Small intestine (tissue), 7 donors: ENCODE measurements at regions not wholly inside any gene's neighbourhood (a gene's known extent, or its start where the extent isn't known, plus 50 kb on each side); places are given as distances from the start of the nearest gene placed in this dataset.

ENCODE experiments used
- DNase-seq, 2 donors: peaks; one replicate each; pipeline versions ENCODE4 v3.0.0 to v3.0.0-alpha.2; 2013
- FAIRE-seq: peaks from 2 replicates; lab custom pipeline; 2012; peaks lifted over from hg19 to GRCh38; lab: Jason Lieb, UNC
- H3K27ac ChIP-seq, 3 donors: one replicate each; pipeline ENCODE4 v1.5.1; 2013; ENCODE audit warnings: low read length in 2 of 3, mild to moderate bottlenecking in 2 of 3, control low read depth in 1 of 3, inconsistent platforms in 1 of 3, low read depth in 1 of 3, moderate library complexity in 1 of 3
- H3K27me3 ChIP-seq, 3 donors: one replicate each; pipeline ENCODE4 v1.6.1; 2013; ENCODE audit warnings: low read length in 3 of 3, inconsistent platforms in 1 of 3; ENCODE audit not compliant: control insufficient read depth in 3 of 3, insufficient read depth in 3 of 3
- H3K36me3 ChIP-seq, 3 donors: one replicate each; pipeline ENCODE4 v1.6.1; 2013; ENCODE audit warnings: low read length in 3 of 3, inconsistent platforms in 1 of 3, low read depth in 1 of 3, mild to moderate bottlenecking in 1 of 3, moderate library complexity in 1 of 3; ENCODE audit not compliant: control insufficient read depth in 3 of 3, insufficient read depth in 2 of 3
- H3K4me1 ChIP-seq, 3 donors: one replicate each; pipeline ENCODE4 v1.6.1; 2013; ENCODE audit warnings: low read length in 2 of 3, inconsistent platforms in 1 of 3, low read depth in 1 of 3, mild to moderate bottlenecking in 1 of 3, moderate library complexity in 1 of 3; ENCODE audit not compliant: control insufficient read depth in 3 of 3, insufficient read depth in 2 of 3
- H3K4me3 ChIP-seq, 3 donors: one replicate each; pipeline ENCODE4 v1.5.1; 2013; ENCODE audit warnings: low read length in 3 of 3, control low read depth in 1 of 3, inconsistent platforms in 1 of 3, low read depth in 1 of 3, mild to moderate bottlenecking in 1 of 3, moderate library complexity in 1 of 3
- H3K9me3 ChIP-seq, 2 donors: one replicate each; pipeline ENCODE4 v1.6.1; 2013; ENCODE audit warnings: low read depth in 1 of 2, low read length in 1 of 2; ENCODE audit not compliant: control insufficient read depth in 2 of 2, insufficient read depth in 1 of 2
- WGBS, 3 donors: extraction: QIAGEN DNeasy Blood & Tissue Kit; methylation state at CpG; one replicate each; pipeline ENCODE4 v1.1.7; 2013; 5-methylcytosine and 5-hydroxymethylcytosine counted together
- donor health status: healthy with polysubstance abuse.
- donor health status: control.
- donor health status: control.
- donor health status: Bipolar disorder and iron deficiency.
- donor health status: healthy.

DNA sequence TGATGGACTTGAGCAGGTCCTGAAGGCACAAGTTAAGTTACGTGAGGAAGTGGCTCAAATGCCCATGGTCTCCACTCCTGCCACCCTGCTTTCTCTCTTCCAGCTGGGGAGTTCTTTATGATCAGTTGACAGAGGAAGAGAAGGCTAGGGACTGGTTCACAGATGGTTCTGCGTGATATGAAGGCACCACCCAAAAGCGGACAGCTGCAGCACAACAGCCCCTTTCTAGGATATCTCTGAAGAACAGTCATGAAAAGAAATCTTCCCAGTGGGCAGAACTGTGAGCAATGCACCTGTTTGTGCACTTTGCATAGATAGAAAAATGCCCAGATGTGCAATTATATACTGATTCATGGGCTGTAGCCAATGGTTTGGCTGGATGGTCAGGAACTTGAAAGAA is 162.4 kb upstream of the FSCB start:
- WGBS, 3 donors, result 95 to 98% (median 96%) methylated on average over 3 of the region's 3 CpGs
- no peaks in the 10 kb centered on the region for H3K27me3 ChIP-seq

GRCh38 chr14:44663136-44663535 is 156.1 kb upstream of the FSCB start:
- FAIRE-seq (no peak), DNase-seq (no peak)
- 63 to 82% (median 79%) methylated on average over 1 of the region's 1 CpG for WGBS, 3 donors
- H3K36me3 ChIP-seq, result no peaks in the 10 kb centered on the region
- peaks cover 0 to 6% of the 10 kb centered on the region in 2 donors for H3K9me3 ChIP-seq
- H3K4me3 ChIP-seq, result no peak overlapping the region
- H3K4me1 ChIP-seq, result peaks cover 0 to 2% (median 0%) of the 10 kb centered on the region in 3 donors
- no peak overlapping the region for H3K27ac ChIP-seq
- no peaks in the 10 kb centered on the region for H3K27me3 ChIP-seq

More for the DNA sequence above, 162.4 kb upstream of the FSCB start:
- Histone ChIP-seq H3K36me3 (no peaks in the 10 kb centered on the region), H3K4me3 (no peak overlapping the region), H3K27ac (no peak overlapping the region), H3K4me1 (no peaks in the 10 kb centered on the region), H3K9me3 (peaks cover 0 to 19% of the 10 kb centered on the region in 2 donors)
- FAIRE-seq (no peak), DNase-seq (no peak)

DNA sequence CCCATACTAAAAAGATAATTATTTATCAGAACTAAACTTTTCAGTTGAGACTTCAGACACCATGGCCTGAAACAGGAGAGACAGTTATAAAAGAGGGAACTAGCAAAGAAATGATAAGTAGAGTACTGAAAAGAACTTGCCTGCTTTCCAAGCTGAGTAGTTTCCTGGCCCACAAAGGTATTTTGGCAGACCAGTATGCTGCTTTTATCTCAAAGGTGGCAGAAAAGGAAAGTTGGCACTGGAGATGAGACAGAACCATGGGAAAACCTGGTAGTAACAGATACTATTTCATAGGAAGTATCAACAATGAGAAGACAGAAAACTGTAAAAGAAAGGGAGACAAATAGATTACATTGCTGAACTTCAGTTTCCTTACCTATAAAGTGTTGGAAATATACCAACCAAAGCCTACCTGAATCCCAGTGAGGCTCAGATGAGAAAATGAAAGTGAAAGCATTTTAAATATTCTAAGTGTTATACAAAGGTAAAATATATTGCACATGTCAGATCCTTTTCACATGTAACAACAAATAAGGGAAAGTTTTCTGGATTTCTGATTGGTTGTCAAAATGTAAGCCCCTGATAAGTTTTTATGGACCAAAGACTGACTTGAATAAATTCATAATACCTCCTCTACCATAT is 155.3 kb upstream of the FSCB start:
- DNase-seq (peak; percentile 6 to 31), FAIRE-seq (no peak)
- Histone ChIP-seq H3K27ac (no peak overlapping the region), H3K4me1 (peaks cover 0 to 2% (median 0%) of the 10 kb centered on the region in 3 donors), H3K4me3 (no peak overlapping the region), H3K27me3 (no peaks in the 10 kb centered on the region), H3K9me3 (peaks cover 0 to 6% of the 10 kb centered on the region in 2 donors), H3K36me3 (no peaks in the 10 kb centered on the region)

GRCh38 chr14:44658389-44658696 is 151.3 kb upstream of the FSCB start:
- no peak for FAIRE-seq
- no peak overlapping the region for H3K27ac ChIP-seq
- no peaks in the 10 kb centered on the region for H3K27me3 ChIP-seq
- H3K4me3 ChIP-seq, result no peak overlapping the region
- no peak for DNase-seq
- 40 to 58% (median 50%) methylated on average over 1 of the region's 1 CpG for WGBS, 3 donors
- H3K36me3 ChIP-seq, result no peaks in the 10 kb centered on the region
- H3K4me1 ChIP-seq, result peaks cover 0 to 2% (median 0%) of the 10 kb centered on the region in 3 donors
- no peaks in the 10 kb centered on the region for H3K9me3 ChIP-seq

GRCh38 chr14:44657696-44658388 is 150.8 kb upstream of the FSCB start:
- H3K27ac ChIP-seq, result no peak overlapping the region
- H3K27me3 ChIP-seq, result no peaks in the 10 kb centered on the region
- DNase-seq, result peak; percentile 1 to 39
- no peak for FAIRE-seq
- H3K9me3 ChIP-seq, result no peaks in the 10 kb centered on the region
- H3K4me3 ChIP-seq, result no peak overlapping the region
- no peaks in the 10 kb centered on the region for H3K36me3 ChIP-seq
- 21 to 32% (median 28%) methylated on average over 3 of the region's 3 CpGs for WGBS, 3 donors
- peaks cover 0 to 1% (median 0%) of the 10 kb centered on the region in 3 donors for H3K4me1 ChIP-seq

GRCh38 chr14:44657203-44657602 is 150.1 kb upstream of the FSCB start:
- DNase-seq, result no peak
- no peaks in the 10 kb centered on the region for H3K36me3 ChIP-seq
- no peaks in the 10 kb centered on the region for H3K9me3 ChIP-seq
- no peak for FAIRE-seq
- no peak overlapping the region for H3K27ac ChIP-seq
- no peaks in the 10 kb centered on the region for H3K27me3 ChIP-seq
- no peak overlapping the region for H3K4me3 ChIP-seq
- H3K4me1 ChIP-seq, result no peaks in the 10 kb centered on the region

DNA sequence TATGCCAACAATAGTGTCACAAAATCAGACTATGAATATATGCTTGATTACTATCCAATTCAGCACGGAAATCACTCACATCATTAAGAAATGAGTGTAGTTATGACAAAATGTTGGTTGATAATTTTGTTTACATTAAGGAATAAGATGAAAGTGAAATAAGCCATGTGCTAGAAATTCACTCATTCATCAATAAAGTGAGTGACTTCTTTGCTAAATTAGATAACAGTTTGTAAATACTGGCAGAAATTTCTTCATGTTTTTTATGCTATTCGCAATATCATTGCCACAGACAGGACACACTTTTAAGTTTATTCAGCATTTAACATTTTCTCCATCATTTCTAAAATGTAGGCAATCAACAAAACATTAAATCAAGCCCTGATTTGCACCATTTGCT is 147.5 kb upstream of the FSCB start:
- Histone ChIP-seq H3K27me3 (no peaks in the 10 kb centered on the region), H3K4me3 (no peak overlapping the region), H3K4me1 (no peaks in the 10 kb centered on the region), H3K27ac (no peak overlapping the region), H3K9me3 (no peaks in the 10 kb centered on the region), H3K36me3 (no peaks in the 10 kb centered on the region)
- FAIRE-seq, result no peak
- WGBS, 3 donors, result 65 to 77% (median 73%) methylated on average over 2 of the region's 2 CpGs
- no peak for DNase-seq

- FAIRE-seq, result no peak
- Histone ChIP-seq H3K4me1 (no peaks in the 10 kb centered on the region), H3K27me3 (no peaks in the 10 kb centered on the region), H3K36me3 (no peaks in the 10 kb centered on the region), H3K9me3 (no peaks in the 10 kb centered on the region), H3K27ac (no peak overlapping the region), H3K4me3 (no peak overlapping the region)
- WGBS, 3 donors, result 50 to 72% (median 59%) methylated on average over 3 of the region's 3 CpGs
- DNase-seq, result no peak
Observed at GRCh38 chr14:44653641-44654040, 146.6 kb upstream of the FSCB start.

GRCh38 chr14:44652640-44653039 is 145.6 kb upstream of the FSCB start:
- WGBS, 3 donors, result 28 to 72% (median 56%) methylated on average over 2 of the region's 2 CpGs
- Histone ChIP-seq H3K4me3 (no peak overlapping the region), H3K27ac (no peak overlapping the region), H3K9me3 (no peaks in the 10 kb centered on the region), H3K4me1 (no peaks in the 10 kb centered on the region), H3K27me3 (no peaks in the 10 kb centered on the region), H3K36me3 (no peaks in the 10 kb centered on the region)
- no peak for DNase-seq
- no peak for FAIRE-seq
